ENCODE measurements at regions not wholly inside any gene's neighbourhood (a gene's known extent, or its start where the extent isn't known, plus 50 kb on each side); places are given as distances from the start of the nearest gene placed in this dataset.

DNA sequence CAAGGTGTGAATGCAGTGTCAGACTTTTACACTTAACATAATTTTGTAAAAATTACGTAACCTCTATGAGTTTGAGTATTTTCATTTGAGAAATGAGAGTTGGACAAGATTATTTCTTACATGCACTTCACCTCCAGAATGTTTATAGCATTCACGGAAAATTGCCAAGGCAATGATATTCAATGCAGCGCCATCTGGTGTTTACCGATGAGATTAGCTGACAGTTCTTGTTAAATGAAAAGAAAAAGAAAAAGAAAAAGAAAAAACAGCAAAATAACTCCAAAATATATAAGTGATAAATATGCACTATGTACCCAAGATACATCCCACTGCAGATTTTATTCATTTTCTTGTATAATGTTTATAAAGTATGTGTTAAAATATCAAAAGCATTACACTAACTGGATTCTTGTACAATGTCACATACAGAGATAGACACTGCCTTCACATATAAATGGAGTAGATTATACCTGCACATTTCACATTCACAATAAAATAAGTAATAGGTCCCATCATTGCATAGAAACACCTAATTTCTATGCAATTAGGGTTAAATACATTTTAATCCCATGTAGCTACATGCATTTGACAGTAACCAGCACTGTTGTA lies 976.3 kb upstream of the FAT3 start:
- Histone ChIP-seq H3K4me1 (ENCODE audit: control insufficient read depth, extremely low read depth, insufficient read depth, low read length) (no peaks in the 10 kb centered on the region), H3K27ac (ENCODE audit: insufficient read depth, low read depth, low read length) (no peak overlapping the region), H3K4me2 (ENCODE audit: insufficient read depth, low read length) (no peak overlapping the region), H3K9me1 (replicated peaks; ENCODE audit: control insufficient read depth, extremely low read depth, insufficient read depth, low read length) (no peaks in the 10 kb centered on the region), H3K27me3 (ENCODE audit: control insufficient read depth in 2 of 2, insufficient read depth in 2 of 2, low read length in 2 of 2) (no peaks in the 10 kb centered on the region), H3K9me3 (replicated peaks; ENCODE audit: control insufficient read depth, insufficient read depth, low read length) (no peaks in the 10 kb centered on the region), H3K36me3 (ENCODE audit: control insufficient read depth in 2 of 2, extremely low read depth in 1 of 2, insufficient read depth in 2 of 2, low read length in 2 of 2) (no peaks in the 10 kb centered on the region), H3K79me2 (ENCODE audit: control insufficient read depth, insufficient read depth, low read length) (no peaks in the 10 kb centered on the region), H4K20me1 (replicated peaks; ENCODE audit: control insufficient read depth, extremely low read depth, insufficient read depth, low read length) (no peaks in the 10 kb centered on the region), H3K4me3 (replicated peaks in 1 of 3; ENCODE audit: insufficient read depth in 1 of 3, low read depth in 1 of 3, low read length in 3 of 3) (no peak overlapping the region), H2AFZ (ENCODE audit: low read depth, low read length) (no peak overlapping the region), H3K9ac (replicated peaks; ENCODE audit: extremely low read depth, insufficient read depth, low read length) (no peak overlapping the region)
- ChIA-PET POLR2A (no interaction called here), CTCF (interaction anchor here (0.6 to 3.1 kb wide), 14 partner anchors 10 to 999 kb away, joined by 3 to 50 read pairs (median 3); no protein-coding TSS in a partner anchor)
- intact Hi-C loops (cut with micrococcal nuclease), result loop anchor here (1.0 to 5.0 kb wide), 3 partner anchors 341 to 996 kb away; no protein-coding TSS in a partner anchor
- dilution Hi-C loops (cut with MboI; ENCODE audit: extremely low pct_ligation_motif_present, low sequenced_read_pairs), result no loop called here
- TF ChIP-seq MAX (IDR thresholded peaks at IDR 0.05; ENCODE audit: insufficient read depth, insufficient read length), result no peak
- peak; percentile 31 to 38 for TF ChIP-seq CTCF (IDR thresholded peaks at IDR 0.05; ENCODE audit: extremely low read depth in 1 of 2, insufficient read depth in 1 of 2, low read depth in 1 of 2, low read length in 2 of 2)
- DNase-seq (ENCODE audit: low read depth, low spot score) (peak; percentile 56), FAIRE-seq (peak; percentile 55)
- BruUV-seq (replicated peaks), result no TSS peak

- TF ChIP-seq POLR2A (IDR thresholded peaks at IDR 0.05; ENCODE audit: low read depth, low read length), result no peak
- no peak overlapping the region for H3K27ac ChIP-seq (ENCODE audit: insufficient read depth, low read depth, low read length)
- CTCF ChIA-PET, result interaction anchor here (1.2 to 3.1 kb wide), 9 partner anchors 11 to 997 kb away, joined by 3 to 50 read pairs (median 6); no protein-coding TSS in a partner anchor
- POLR2A ChIA-PET, result no interaction called here
- no peaks in the 10 kb centered on the region for H3K36me3 ChIP-seq (ENCODE audit: control insufficient read depth in 2 of 2, extremely low read depth in 1 of 2, insufficient read depth in 2 of 2, low read length in 2 of 2)
- dilution Hi-C loops (cut with MboI; ENCODE audit: extremely low pct_ligation_motif_present, low sequenced_read_pairs) (no loop called here), intact Hi-C loops (cut with micrococcal nuclease) (loop anchor here (2.0 to 5.0 kb wide), 3 partner anchors 340 to 995 kb away; no protein-coding TSS in a partner anchor)
- H3K9me3 ChIP-seq (replicated peaks; ENCODE audit: control insufficient read depth, insufficient read depth, low read length), result no peaks in the 10 kb centered on the region
- FAIRE-seq (no peak), DNase-seq (ENCODE audit: low read depth, low spot score) (no peak)
- H2AFZ ChIP-seq (ENCODE audit: low read depth, low read length), result no peak overlapping the region
- no peaks in the 10 kb centered on the region for H3K4me1 ChIP-seq (ENCODE audit: control insufficient read depth, extremely low read depth, insufficient read depth, low read length)
- BruUV-seq (replicated peaks), result no TSS peak
- H3K9me1 ChIP-seq (replicated peaks; ENCODE audit: control insufficient read depth, extremely low read depth, insufficient read depth, low read length), result no peaks in the 10 kb centered on the region
- no peaks in the 10 kb centered on the region for H3K27me3 ChIP-seq (ENCODE audit: control insufficient read depth in 2 of 2, insufficient read depth in 2 of 2, low read length in 2 of 2)
- H3K4me3 ChIP-seq (replicated peaks in 1 of 3; ENCODE audit: insufficient read depth in 1 of 3, low read depth in 1 of 3, low read length in 3 of 3), result no peak overlapping the region
- no peak overlapping the region for H3K4me2 ChIP-seq (ENCODE audit: insufficient read depth, low read length)
- H4K20me1 ChIP-seq (replicated peaks; ENCODE audit: control insufficient read depth, extremely low read depth, insufficient read depth, low read length), result no peaks in the 10 kb centered on the region
- no peak overlapping the region for H3K9ac ChIP-seq (replicated peaks; ENCODE audit: extremely low read depth, insufficient read depth, low read length)
- no peaks in the 10 kb centered on the region for H3K79me2 ChIP-seq (ENCODE audit: control insufficient read depth, insufficient read depth, low read length)
Observed at GRCh38 chr11:91247009-91247735, 977.4 kb upstream of the FAT3 start.

Measured in endothelial cell of umbilical vein (primary cell).